ENCODE measurements at regions not wholly inside any gene's neighbourhood (a gene's known extent, or its start where the extent isn't known, plus 50 kb on each side); places are given as distances from the start of the nearest gene placed in this dataset.

- H3K27ac ChIP-seq, result no peak overlapping the region
- H3K27me3 ChIP-seq, result no peaks in the 10 kb centered on the region
- H3K4me1 ChIP-seq, result no peaks in the 10 kb centered on the region
- DNase-seq, result no peak
- H3K36me3 ChIP-seq, result no peaks in the 10 kb centered on the region
- WGBS, 2 donors, result 94 to 95% methylated on average over 6 of the region's 6 CpGs
- ATAC-seq, result no peak
- H3K4me3 ChIP-seq, result no peak overlapping the region
- TF ChIP-seq CTCF (IDR thresholded peaks at IDR 0.05), result no peak
- intact Hi-C loops (cut with DNase I), result no loop called here
- no peaks in the 10 kb centered on the region for H3K9me3 ChIP-seq
Measured at GRCh38 chr9:108072740-108073139, 583.2 kb upstream of the KLF4 start.

GRCh38 chr9:108070861-108071260 lies 581.3 kb upstream of the KLF4 start:
- no peak overlapping the region for H3K27ac ChIP-seq
- DNase-seq (no peak), ATAC-seq (no peak)
- H3K27me3 ChIP-seq, result no peaks in the 10 kb centered on the region
- H3K9me3 ChIP-seq, result no peaks in the 10 kb centered on the region
- 96 to 99% methylated on average over 5 of the region's 5 CpGs for WGBS, 2 donors
- intact Hi-C loops (cut with DNase I), result no loop called here
- H3K4me1 ChIP-seq, result no peaks in the 10 kb centered on the region
- no peaks in the 10 kb centered on the region for H3K36me3 ChIP-seq
- no peak overlapping the region for H3K4me3 ChIP-seq
- no peak for TF ChIP-seq CTCF (IDR thresholded peaks at IDR 0.05)

- DNase-seq (no peak), ATAC-seq (no peak)
- H3K36me3 ChIP-seq, result no peaks in the 10 kb centered on the region
- TF ChIP-seq CTCF (IDR thresholded peaks at IDR 0.05), result no peak
- intact Hi-C loops (cut with DNase I), result no loop called here
- 63 to 79% methylated on average over 1 of the region's 1 CpG for WGBS, 2 donors
- H3K27me3 ChIP-seq, result no peaks in the 10 kb centered on the region
- H3K27ac ChIP-seq, result no peak overlapping the region
- H3K4me3 ChIP-seq, result no peak overlapping the region
- H3K4me1 ChIP-seq, result no peaks in the 10 kb centered on the region
- peaks cover 0 to 5% (median 0%) of the 10 kb centered on the region in 11 donors for H3K9me3 ChIP-seq
Measured at GRCh38 chr9:108069991-108070390, 580.4 kb upstream of the KLF4 start.

- peaks cover 0 to 6% (median 0%) of the 10 kb centered on the region in 9 donors for H3K4me1 ChIP-seq
- peaks cover 0 to 8% (median 0%) of the 10 kb centered on the region in 11 donors for H3K9me3 ChIP-seq
- TF ChIP-seq CTCF (IDR thresholded peaks at IDR 0.05), result no peak
- H3K27me3 ChIP-seq, result no peaks in the 10 kb centered on the region
- no peak overlapping the region for H3K4me3 ChIP-seq
- H3K27ac ChIP-seq, result no peak overlapping the region
- 90 to 91% methylated on average over 8 of the region's 8 CpGs for WGBS, 2 donors
- H3K36me3 ChIP-seq, result no peaks in the 10 kb centered on the region
- ATAC-seq, result no peak
- intact Hi-C loops (cut with DNase I), result no loop called here
- no peak for DNase-seq
Measured at GRCh38 chr9:108062680-108063079, 573.1 kb upstream of the KLF4 start.

Data from heart right ventricle (tissue), 16 donors.